ENCODE measurements at regions not wholly inside any gene's neighbourhood (a gene's known extent, or its start where the extent isn't known, plus 50 kb on each side); places are given as distances from the start of the nearest gene placed in this dataset.

- DNase-seq (ENCODE audit: low read depth, low spot score) = no peak
Measured at GRCh38 chr2:139059617-139060016, 279.4 kb upstream of the NXPH2 start.

DNA sequence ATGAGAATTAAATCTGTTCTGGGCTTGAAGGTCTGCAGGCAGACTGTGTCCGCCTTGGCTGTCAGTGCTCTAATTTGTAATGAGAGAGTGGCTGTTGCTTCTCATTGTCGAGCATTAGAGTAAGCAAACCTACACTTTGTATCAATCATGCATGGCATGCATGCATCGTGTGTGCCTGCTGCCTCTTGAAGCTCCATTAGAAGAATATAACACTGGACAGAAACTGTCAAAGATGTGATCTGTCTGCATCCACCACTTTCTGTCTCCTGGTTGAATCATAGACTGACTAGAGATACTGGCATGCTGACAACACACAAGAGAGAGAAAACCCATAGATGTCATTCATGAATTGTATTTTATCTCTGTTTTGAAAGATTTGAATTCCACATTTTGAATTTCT is 275.0 kb upstream of the NXPH2 start:
- no peak for DNase-seq (ENCODE audit: low read depth, low spot score)

DNA sequence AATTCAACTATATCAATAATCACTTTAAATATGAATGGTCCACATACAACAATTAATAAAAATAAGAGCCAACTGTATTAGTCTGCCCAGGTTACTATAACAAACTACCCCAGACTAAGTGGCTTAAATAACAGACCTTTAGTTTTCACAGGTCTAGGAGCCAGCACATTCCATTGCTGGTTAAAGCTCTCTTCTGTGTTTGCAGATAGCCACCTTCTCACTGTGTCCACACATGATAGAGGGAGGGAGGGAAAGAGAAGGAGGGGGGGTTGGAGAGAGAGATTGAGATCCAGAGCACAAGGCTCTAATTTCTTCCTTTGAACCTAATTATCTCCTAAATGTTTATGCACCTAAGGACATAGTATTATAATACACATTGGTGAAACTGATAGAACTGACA is 267.8 kb upstream of the NXPH2 start:
- no peak for DNase-seq (ENCODE audit: low read depth, low spot score)

- no peak for DNase-seq (ENCODE audit: low read depth, low spot score)
Measured at GRCh38 chr2:139045524-139045923, 265.3 kb upstream of the NXPH2 start.

DNA sequence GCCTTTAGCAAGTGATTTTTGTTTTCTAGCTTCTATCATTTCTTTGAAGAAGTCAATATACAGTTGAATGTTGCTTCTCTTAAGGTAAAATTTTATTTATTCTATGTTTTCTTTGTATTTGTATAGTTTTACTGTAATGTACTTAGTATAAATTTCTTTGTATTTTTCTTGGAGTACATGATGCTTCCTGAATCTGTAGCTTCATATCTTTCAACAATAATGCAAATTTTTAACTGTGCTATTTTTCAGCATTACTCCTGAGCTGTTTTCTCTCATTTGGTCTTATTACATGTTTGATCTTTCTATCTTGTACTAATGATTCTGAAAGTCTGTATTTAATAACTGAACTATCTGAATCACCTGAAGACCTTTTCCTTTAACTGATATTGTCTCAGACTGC is 253.9 kb upstream of the NXPH2 start:
- DNase-seq (ENCODE audit: low read depth, low spot score) = no peak

GRCh38 chr2:139033300-139033699 is 253.1 kb upstream of the NXPH2 start:
- DNase-seq (ENCODE audit: low read depth, low spot score) = no peak

DNA sequence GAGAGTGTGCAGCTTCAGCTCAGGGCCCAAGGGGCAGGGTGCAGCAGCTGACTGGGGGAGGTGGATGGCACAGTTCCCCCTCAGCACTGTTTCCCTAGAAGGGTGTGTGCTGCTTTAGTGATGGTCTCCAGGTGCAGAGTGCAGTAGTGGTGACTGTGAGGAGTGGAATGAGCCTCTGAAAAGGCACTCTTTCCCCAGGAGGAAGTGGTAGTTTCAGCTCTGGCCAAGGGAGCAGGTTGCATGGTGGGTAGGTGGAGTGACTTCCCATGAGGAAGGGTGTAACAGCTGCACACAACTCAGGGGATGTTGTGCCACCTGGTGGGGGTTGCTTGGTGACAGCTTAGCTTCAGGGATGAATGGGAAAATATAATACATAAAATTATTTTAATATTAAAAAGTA is 251.5 kb upstream of the NXPH2 start:
- DNase-seq (ENCODE audit: low read depth, low spot score) = no peak

- DNase-seq (ENCODE audit: low read depth, low spot score) = no peak
Measured at GRCh38 chr2:139020287-139020686, 240.1 kb upstream of the NXPH2 start.

GRCh38 chr2:139018252-139018651 is 238.1 kb upstream of the NXPH2 start:
- no peak for DNase-seq (ENCODE audit: low read depth, low spot score)

- no peak for DNase-seq (ENCODE audit: low read depth, low spot score)
Measured at GRCh38 chr2:139007130-139007529, 226.9 kb upstream of the NXPH2 start.

GRCh38 chr2:139000131-139000785 is 220.1 kb upstream of the NXPH2 start:
- DNase-seq (ENCODE audit: low read depth, low spot score) = no peak

- no peak for DNase-seq (ENCODE audit: low read depth, low spot score)
Measured at GRCh38 chr2:138997856-138998517, 217.8 kb upstream of the NXPH2 start.

- DNase-seq (ENCODE audit: low read depth, low spot score) = no peak
Measured at GRCh38 chr2:138997346-138997745, 217.2 kb upstream of the NXPH2 start.

DNA sequence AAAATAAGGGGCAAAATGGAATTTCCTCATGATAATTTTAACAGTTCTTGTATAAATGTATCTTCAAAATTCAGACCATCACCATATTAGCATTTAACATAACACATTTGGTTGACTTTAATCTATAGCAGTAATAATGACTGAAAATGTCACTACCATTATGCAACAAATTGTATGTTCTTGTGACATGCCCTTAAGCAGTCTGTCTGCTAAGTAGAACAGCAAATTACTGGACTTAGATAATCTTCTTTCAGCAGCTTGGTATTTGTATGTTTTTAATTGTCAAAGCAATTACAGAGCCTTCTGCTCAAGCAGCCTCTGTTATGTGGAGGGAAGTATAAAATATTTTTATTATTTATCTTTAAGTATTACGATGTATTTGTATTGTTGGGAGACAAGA is 214.3 kb upstream of the NXPH2 start:
- no peak for DNase-seq (ENCODE audit: low read depth, low spot score)

DNA sequence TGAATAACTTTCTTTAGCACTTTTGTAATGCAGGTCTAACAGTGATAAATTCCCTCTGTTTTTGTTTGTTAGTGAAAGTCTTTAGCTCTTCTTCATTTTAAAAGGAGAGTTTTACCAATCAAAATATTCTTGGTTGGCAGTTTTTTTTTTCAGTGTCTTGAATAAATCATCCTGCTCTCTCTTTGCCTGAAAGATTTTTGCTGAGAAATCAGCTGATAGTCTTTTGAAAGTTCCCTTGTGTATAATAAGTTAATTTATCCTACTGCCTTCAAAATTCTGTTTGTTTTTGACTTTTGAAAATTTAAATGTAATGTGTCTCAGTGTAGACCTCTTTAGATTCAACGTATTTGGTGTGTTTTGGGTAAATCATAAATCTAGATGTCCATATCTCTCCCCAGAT is 205.7 kb upstream of the NXPH2 start:
- no peak for DNase-seq (ENCODE audit: low read depth, low spot score)

DNA sequence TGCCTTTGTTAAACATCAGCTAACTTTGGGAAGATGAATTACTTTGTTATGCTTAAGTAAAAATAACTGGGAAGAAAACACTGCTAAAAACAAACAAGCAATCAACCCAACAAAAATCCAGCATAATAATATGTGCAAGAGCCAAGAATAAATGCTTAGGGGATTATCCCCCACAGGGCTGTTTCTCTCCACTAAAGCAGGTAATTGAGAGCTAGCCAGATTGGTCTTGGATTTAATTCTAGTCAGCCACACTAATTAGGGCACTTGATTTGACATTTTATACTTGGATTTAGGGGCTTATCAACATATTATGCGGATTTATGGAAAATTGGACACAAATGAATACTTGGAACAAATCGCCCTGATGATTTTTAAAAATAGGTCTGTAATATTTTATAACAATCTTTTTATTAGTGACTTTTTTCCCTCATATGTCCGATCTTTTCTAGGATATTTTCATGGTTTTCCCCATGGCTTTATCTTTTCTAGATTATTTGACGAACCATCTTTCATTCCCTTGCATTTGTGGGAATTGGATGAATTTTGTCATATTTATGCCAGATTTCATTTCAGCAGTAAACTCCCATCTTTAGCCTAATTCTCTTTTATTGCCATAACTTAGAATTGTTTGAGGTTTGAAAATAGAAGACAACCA is 199.1 kb upstream of the NXPH2 start:
- no peak for DNase-seq (ENCODE audit: low read depth, low spot score)

GRCh38 chr2:138974651-138975050 is 194.5 kb upstream of the NXPH2 start:
- DNase-seq (ENCODE audit: low read depth, low spot score) = no peak

DNA sequence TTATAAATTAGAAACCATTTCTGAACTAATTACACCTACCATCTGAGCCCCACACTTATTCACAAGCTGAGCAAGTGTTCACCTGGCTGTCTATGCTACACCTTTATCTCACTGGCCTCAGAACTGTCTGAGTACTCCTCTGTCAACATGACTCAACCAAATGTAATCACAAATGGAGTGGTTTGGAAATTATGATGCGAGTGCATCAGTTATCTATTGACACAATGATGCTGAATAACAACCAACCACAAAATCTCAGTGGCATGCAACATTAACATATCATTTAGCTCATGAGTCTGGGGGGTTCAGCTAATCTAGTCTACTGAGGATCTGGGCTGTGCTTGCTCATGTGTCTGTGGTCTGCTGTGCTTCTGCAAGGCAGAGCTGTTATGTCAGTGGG is 184.2 kb upstream of the NXPH2 start:
- DNase-seq (ENCODE audit: low read depth, low spot score) = no peak

GRCh38 chr2:138962686-138963085 is 182.5 kb upstream of the NXPH2 start:
- no peak for DNase-seq (ENCODE audit: low read depth, low spot score)

DNA sequence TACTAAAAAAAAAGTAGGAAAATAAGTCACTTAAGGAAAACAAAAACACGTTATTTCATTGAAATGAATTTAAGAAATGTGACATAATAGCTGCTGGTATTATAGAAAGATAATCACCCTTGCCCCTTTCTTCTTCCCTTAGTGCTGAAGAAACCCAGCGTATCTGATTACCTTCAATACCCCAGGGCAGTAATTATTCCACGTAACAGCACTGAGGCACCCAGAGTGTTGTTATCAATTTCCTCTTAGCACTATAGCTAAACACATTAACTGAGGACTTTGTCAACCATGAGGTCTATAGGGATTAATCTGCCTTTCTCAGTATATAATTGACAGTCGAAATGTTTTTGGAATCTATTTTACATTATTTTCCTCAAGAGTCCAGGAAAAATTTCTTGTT is 180.0 kb upstream of the NXPH2 start:
- DNase-seq (ENCODE audit: low read depth, low spot score) = no peak

DNA sequence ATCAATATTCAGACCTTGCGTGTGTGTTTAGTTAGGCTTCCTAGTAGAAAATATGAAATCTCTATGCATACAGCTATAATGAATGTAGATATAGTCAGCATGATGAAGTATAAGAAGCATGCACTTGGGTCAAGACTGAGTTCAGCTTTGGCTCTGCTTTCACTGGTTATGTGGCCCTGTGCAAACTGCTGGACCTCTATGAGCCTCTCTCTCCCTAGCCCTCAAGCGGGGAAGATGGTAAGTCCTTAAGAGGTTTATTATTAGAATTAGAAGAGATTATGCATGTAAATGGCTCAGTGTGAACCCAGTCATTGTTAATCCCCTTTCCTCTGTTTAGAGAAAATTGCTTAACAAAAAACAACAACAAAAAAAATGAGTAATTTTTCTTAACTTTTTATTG is 178.8 kb upstream of the NXPH2 start:
- no peak for DNase-seq (ENCODE audit: low read depth, low spot score)

GRCh38 chr2:138956116-138956515 is 175.9 kb upstream of the NXPH2 start:
- DNase-seq (ENCODE audit: low read depth, low spot score) = no peak

DNA sequence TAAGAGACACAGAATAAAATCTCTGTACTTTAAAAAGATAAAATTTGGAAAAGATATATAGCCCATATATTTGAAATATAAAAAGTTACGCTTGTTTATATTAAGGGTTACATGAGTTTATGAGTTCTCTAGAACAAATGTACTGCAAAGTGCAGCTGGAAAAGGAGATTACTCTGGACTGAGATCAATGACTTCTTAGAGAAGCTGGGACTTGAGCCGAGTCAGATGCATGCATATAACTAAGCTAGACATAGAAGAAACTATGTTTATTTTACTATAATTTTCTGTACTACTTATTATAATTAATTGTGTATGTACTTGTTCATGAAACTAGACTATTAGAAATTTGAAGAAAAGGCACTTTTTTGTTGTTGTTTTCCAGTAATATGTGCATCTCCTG is 170.3 kb upstream of the NXPH2 start:
- no peak for DNase-seq (ENCODE audit: low read depth, low spot score)
